ENCODE measurements at regions not wholly inside any gene's neighbourhood (a gene's known extent, or its start where the extent isn't known, plus 50 kb on each side); places are given as distances from the start of the nearest gene placed in this dataset.

GRCh38 chr17:79280866-79281572, 206.4 kb downstream of the ENGASE start:
- DNase-seq (ENCODE audit: low read depth) = no peak

DNA sequence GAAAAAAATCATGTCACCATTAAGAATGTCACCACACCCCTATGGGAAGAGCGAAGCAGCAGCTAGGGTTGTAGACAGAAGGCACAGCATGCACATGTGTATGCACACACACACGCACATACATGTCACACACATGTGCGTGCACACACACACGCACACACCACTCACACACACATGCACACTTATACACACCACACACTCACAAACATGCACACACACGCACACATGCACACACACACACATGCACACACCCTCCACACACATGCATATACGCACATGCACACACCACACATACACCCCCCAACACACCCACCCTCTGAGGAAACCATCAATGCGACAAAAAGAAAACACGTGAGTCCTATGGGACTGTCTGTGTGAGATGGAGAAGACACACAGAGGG, 205.4 kb downstream of the ENGASE start:
- DNase-seq (ENCODE audit: low read depth) = no peak

GRCh38 chr17:79279320-79279719, 204.7 kb downstream of the ENGASE start:
- no peak for DNase-seq (ENCODE audit: low read depth)

- DNase-seq (ENCODE audit: low read depth) = no peak
These were observed 202.2 kb downstream of the ENGASE start for GRCh38 chr17:79276821-79277220.

GRCh38 chr17:79273660-79274059, 199.0 kb downstream of the ENGASE start:
- DNase-seq (ENCODE audit: low read depth) = no peak

DNA sequence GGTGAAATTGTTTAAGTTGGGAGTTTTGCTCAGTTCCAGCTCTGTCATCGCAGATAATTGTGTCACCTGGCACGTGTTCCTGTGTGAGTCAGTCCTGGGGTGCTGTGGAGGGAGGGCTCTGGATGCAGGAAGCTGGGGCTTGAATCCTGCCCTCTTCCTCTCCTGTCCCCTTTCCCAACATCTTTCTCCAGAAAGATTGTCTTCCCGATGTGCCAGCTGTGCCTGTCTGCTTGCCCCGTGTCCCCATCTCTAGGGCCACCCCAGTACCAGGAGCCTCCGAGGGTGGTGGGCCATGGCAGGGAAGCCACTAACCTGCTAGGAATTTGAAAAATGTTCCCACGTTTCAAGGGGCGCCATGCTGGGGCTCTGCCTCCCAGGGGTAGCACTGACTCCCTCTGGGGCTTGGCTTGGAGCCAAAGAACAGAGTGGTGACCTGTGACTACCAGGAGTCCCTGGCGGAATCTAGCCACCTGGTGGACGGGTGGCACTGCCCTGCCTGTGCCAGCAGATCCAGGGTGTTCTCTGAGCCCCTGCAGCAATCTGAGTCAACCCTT, 198.1 kb downstream of the ENGASE start:
- DNase-seq (ENCODE audit: low read depth) = no peak

GRCh38 chr17:79272220-79272619, 197.6 kb downstream of the ENGASE start:
- DNase-seq (ENCODE audit: low read depth) = no peak

- no peak for DNase-seq (ENCODE audit: low read depth)
These were observed 195.0 kb downstream of the ENGASE start for GRCh38 chr17:79269620-79270019.

GRCh38 chr17:79263191-79263590, 188.6 kb downstream of the ENGASE start:
- DNase-seq (ENCODE audit: low read depth) = no peak

GRCh38 chr17:79262624-79263023, 188.0 kb downstream of the ENGASE start:
- DNase-seq (ENCODE audit: low read depth) = no peak

DNA sequence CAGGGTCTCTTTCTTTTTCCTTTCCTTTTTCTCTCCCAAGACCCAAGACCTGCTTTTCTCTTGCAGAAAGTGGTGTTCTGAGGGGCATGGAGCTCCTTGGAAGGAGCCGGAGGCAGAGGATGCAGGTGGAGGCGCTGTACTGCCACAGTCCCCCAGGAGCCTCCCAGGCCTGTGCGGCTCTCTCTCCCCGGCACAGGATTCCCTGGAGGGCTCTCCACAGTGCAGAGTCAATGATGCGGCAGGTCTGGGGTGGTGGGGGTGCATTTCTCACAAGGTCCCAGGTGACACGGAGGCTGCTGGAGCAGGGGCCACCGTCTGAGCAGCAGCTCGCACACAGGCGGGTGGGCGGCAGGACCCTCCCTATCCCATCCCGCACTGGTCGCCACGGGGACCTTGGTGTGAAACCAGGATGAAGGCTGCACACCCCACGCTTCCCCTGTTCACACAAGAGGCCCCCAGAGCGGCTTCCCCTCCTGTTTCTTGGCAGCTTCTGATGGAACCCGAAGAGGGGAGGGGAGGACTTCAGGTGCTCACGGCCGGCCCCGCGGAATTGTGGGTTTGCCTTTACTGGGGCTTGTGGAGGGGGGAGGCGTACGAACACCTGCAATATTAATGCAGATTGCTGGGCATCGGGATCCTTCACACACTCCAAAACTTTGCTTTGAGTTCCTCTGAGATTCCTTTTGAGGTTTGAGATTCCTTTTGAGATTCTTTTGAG, 186.9 kb downstream of the ENGASE start:
- DNase-seq (ENCODE audit: low read depth) = no peak

DNA sequence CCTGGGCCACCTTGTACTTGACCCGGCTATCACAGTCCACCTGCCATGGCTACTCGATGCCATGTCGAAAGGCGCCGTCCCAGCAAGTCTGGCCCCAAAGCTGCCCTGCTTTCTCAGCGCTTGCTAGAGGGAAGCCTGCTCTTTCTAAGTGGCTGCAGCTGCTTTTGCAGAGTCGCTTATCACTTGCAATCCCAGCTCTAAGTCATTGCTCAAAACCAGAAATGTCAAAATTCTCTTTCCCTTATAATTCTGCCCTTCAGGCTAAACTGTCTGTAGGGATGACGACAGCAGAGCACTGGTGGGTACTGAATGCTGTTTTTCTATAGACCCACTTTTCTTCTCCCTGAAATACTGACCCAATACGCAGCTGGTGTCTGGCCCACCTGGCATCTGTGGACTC, 184.2 kb downstream of the ENGASE start:
- DNase-seq (ENCODE audit: low read depth) = no peak

- no peak for DNase-seq (ENCODE audit: low read depth)
These were observed 183.4 kb downstream of the ENGASE start for GRCh38 chr17:79258041-79258440.

DNA sequence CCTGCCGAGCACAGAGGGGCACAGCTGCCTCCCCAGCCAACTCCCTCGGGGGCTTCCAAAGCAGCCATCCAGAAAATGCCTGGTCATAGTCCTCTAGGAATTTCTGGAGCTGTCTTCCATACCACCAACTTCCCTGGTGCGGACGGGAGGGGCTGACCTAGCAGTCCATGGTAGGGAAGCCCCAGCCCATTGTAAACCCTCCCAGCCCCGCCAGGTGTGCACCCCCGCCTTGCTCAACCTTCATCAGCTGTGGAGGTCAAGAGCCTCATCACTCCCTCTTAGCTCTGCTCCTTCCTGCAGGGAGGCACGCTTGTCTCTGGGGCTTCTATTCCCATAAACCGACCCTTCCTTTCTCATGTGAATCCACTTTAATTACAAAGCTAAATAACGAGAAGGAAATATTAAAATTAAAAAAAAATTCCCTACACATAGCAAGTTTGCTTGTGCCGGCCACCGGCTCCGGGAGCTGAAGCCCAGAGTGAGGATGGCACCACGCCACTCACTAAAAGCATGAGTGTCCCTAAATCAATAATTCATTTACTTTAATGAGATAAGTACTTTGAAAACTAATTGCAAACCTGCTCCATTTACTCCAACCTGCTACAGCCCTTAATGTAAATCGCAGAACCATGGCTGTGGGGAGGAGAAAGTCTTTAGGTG, 181.4 kb downstream of the ENGASE start:
- no peak for DNase-seq (ENCODE audit: low read depth)

GRCh38 chr17:79255456-79255855, 180.8 kb downstream of the ENGASE start:
- DNase-seq (ENCODE audit: low read depth) = no peak

GRCh38 chr17:79255046-79255445, 180.4 kb downstream of the ENGASE start:
- DNase-seq (ENCODE audit: low read depth) = no peak

- no peak for DNase-seq (ENCODE audit: low read depth)
These were observed 178.3 kb downstream of the ENGASE start for GRCh38 chr17:79252886-79253285.

DNA sequence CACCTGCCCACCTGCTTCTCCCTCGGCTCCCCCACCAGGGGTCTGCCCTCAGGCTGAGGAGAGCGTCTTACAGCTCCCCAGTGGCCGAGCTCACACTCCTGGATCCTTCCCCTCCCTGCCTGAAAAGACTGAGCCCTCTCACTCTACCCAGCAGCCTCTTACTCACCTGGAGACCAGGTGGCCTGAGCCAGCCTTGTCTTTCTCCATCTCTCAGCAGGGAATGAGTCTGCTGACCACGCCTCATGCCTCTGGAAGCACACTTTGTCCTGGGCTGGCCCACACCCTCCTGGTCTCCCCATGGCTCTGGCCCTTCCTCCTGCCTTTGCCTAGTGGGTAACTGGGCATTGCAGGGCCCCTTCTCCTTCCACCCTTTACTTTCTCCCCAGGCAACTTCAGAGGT, 177.2 kb downstream of the ENGASE start:
- no peak for DNase-seq (ENCODE audit: low read depth)

GRCh38 chr17:79249929-79250521, 175.4 kb downstream of the ENGASE start:
- no peak for DNase-seq (ENCODE audit: low read depth)

GRCh38 chr17:79248843-79249493, 174.3 kb downstream of the ENGASE start:
- DNase-seq (ENCODE audit: low read depth) = no peak

DNA sequence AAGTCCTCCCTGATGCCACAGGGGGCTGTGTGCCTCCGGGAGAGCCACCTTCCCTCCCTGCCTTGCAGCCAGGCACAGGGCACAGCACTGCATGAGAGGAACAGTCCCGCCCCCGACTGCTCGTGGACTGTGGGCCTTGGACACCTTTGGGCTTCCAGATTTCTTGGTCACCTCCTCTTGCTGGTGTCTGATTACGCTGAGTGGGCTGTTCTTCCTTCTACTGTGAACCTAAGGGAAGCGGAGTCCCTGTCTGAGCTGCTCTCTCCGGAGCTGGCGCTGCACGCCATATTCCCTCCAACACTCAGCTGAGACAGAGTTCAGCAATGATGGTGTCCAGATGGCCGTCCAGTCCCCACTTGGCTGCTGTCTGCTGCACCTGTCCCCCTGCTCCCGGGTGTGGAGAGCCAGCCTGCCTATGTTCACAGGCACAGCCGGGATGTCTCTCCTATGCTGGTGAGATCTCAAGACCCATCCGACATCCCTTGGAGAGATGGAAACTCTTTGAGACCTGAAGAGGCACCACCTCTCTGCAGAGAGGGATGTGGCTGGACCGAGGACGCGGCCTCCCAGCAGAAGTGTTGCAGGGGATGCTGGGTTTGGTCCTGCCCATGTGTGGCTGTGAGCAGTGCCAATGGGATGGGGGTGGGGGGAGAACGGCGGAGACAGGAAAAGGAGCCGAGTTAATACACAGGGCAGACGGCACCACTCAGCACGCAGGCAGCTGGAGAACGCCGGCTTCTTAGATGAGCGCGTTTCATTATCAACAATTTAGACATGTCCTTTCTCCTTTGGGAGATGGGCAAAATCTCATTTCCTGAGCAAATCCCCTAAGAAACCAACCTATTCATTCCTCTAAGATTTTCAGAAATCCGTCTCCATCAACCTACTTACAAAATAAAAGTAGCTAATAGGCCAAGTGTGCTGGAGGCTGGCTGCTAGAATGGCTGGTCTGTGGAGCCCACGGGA, 171.9 kb downstream of the ENGASE start:
- no peak for DNase-seq (ENCODE audit: low read depth)

All from stimulated activated CD8-positive, alpha-beta memory T cell treated with anti-CD3 and anti-CD28 coated beads, Interleukin-7, amount 100 ng/mL, for 24 hours (primary cell).